ENCODE measurements at regions not wholly inside any gene's neighbourhood (a gene's known extent, or its start where the extent isn't known, plus 50 kb on each side); places are given as distances from the start of the nearest gene placed in this dataset.

GRCh38 chr16:66003201-66003600, 363.3 kb upstream of the CDH5 start:
- no peak for TF ChIP-seq CTCF (IDR thresholded peaks at IDR 0.05)
- TF ChIP-seq POLR2AphosphoS5 (IDR thresholded peaks at IDR 0.05) = no peak

All from breast epithelium (tissue), 3 donors.